ES-I3 (cell line): ENCODE measurements at regions not wholly inside any gene's neighbourhood (a gene's known extent, or its start where the extent isn't known, plus 50 kb on each side); places are given as distances from the start of the nearest gene placed in this dataset.

Experiments
- H3K36me3 ChIP-seq: 2 replicates; pipeline ENCODE4 v1.6.1; 2013; ENCODE audit warnings: mild to moderate bottlenecking, low read length, control low read depth, moderate library complexity; ENCODE audit not compliant: insufficient read depth
- H3K4me1 ChIP-seq: 2 replicates; pipeline ENCODE4 v1.6.1; 2013; ENCODE audit warnings: mild to moderate bottlenecking, control low read depth, low read length; ENCODE audit not compliant: insufficient read depth
- H3K9ac ChIP-seq: 2 replicates; pipeline ENCODE4 v1.6.1; 2013; ENCODE audit warnings: low read depth, mild to moderate bottlenecking, low read length, moderate library complexity
- H3K9me3 ChIP-seq: 2 replicates; pipeline ENCODE4 v1.6.1; 2013; ENCODE audit warnings: mild to moderate bottlenecking, low read length, moderate library complexity; ENCODE audit not compliant: control insufficient read depth, insufficient read depth

GRCh38 chr22:48037618-48038017, 1275.2 kb downstream of the TBC1D22A start:
- H3K36me3 ChIP-seq = no peaks in the 10 kb centered on the region
- no peaks in the 10 kb centered on the region; the same call in 1 of the 2 replicates for H3K4me1 ChIP-seq
- no peak overlapping the region for H3K9ac ChIP-seq
- 0 out of 2 replicates have a peak, but pooled peaks cover 3% of the 10 kb centered on the region for H3K9me3 ChIP-seq

DNA sequence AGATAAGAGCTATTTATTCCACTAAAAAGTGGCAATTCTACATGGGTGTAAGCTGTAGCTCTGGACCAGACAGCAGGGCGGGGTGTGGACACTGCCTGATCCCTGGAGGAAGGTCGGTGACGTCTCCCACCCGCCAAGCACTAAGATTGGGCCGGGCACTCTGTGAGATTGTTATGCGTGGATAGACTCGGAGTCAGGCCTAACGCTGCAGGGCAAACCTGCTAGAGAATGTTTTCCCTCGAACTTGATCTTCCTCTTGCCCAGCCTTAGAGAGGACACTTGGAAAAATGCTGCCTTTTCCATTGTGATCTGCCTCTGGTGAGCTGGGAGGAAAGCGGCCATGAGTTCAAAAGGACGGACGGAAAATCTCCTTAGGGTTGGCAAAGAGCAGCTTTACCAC, 1273.4 kb downstream of the TBC1D22A start:
- 0 out of 2 replicates have a peak, but pooled peaks cover 3% of the 10 kb centered on the region for H3K9me3 ChIP-seq
- no peaks in the 10 kb centered on the region; the same call in 1 of the 2 replicates for H3K4me1 ChIP-seq
- no peaks in the 10 kb centered on the region for H3K36me3 ChIP-seq
- H3K9ac ChIP-seq = no peak overlapping the region

DNA sequence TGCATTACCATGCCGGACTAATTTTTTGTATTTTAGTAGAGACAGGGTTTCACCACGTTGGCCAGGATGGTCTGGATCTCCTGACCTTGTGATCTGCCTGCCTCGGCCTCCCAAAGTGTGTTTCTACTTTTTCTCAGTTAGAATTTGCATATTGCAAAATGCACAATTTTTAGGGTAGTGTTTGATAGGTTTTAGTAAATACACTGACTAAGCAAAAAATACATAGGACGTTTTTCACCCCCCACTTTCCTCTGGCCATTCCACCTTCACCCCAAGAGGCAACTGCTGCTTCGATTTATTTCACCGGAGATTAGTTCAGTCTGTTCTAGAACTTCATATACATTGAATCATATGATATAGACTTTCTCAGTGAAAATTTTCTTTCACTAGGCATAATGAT, 1269.1 kb downstream of the TBC1D22A start:
- Histone ChIP-seq H3K9me3 (no peaks in the 10 kb centered on the region), H3K4me1 (no peaks in the 10 kb centered on the region), H3K9ac (no peak overlapping the region), H3K36me3 (no peaks in the 10 kb centered on the region)

- H3K9ac ChIP-seq = no peak overlapping the region
- no peaks in the 10 kb centered on the region for H3K36me3 ChIP-seq
- no peaks in the 10 kb centered on the region for H3K4me1 ChIP-seq
- 0 out of 2 replicates have a peak, but pooled peaks cover 5% of the 10 kb centered on the region for H3K9me3 ChIP-seq
These were observed 1262.6 kb downstream of the TBC1D22A start for GRCh38 chr22:48025096-48025495.

- no peaks in the 10 kb centered on the region for H3K36me3 ChIP-seq
- no peak overlapping the region for H3K9ac ChIP-seq
- H3K9me3 ChIP-seq = 0 out of 2 replicates have a peak, but pooled peaks cover 9% of the 10 kb centered on the region
- H3K4me1 ChIP-seq = no peaks in the 10 kb centered on the region
These were observed 1259.5 kb downstream of the TBC1D22A start for GRCh38 chr22:48021991-48022401.

GRCh38 chr22:48018346-48018745, 1255.9 kb downstream of the TBC1D22A start:
- H3K4me1 ChIP-seq = no peaks in the 10 kb centered on the region
- no peak overlapping the region for H3K9ac ChIP-seq
- 0 out of 2 replicates have a peak, but pooled peaks cover 9% of the 10 kb centered on the region for H3K9me3 ChIP-seq
- H3K36me3 ChIP-seq = no peaks in the 10 kb centered on the region

- H3K4me1 ChIP-seq = no peaks in the 10 kb centered on the region
- H3K9ac ChIP-seq = no peak overlapping the region
- H3K36me3 ChIP-seq = no peaks in the 10 kb centered on the region
- 0 out of 2 replicates have a peak, but pooled peaks cover 9% of the 10 kb centered on the region for H3K9me3 ChIP-seq
These were observed 1253.3 kb downstream of the TBC1D22A start for GRCh38 chr22:48015701-48016100.

GRCh38 chr22:48004936-48005335, 1242.5 kb downstream of the TBC1D22A start:
- Histone ChIP-seq H3K36me3 (no peaks in the 10 kb centered on the region), H3K4me1 (no peaks in the 10 kb centered on the region), H3K9ac (no peak overlapping the region), H3K9me3 (no peaks in the 10 kb centered on the region)

GRCh38 chr22:48004038-48004437, 1241.6 kb downstream of the TBC1D22A start:
- Histone ChIP-seq H3K9ac (no peak overlapping the region), H3K4me1 (no peaks in the 10 kb centered on the region), H3K9me3 (no peaks in the 10 kb centered on the region), H3K36me3 (no peaks in the 10 kb centered on the region)

DNA sequence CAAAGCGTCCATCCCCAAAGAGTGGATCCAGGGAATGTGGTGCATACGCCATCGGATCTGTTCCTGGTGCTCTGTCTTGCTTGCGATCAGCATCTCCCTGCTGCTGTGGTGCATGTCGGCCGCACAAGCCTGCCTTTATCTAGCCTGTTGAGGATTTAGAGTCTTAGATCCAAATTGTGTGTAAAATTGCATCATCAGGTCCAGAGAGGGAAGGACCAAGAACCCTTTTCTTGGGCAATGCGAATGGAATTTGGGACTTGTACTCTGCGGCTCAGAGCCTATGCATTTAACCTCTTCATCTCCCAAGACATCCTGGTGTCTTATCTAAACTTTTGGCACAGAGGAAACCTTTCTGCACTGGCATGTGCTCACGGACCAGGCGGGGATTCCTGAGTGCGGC, 1238.7 kb downstream of the TBC1D22A start:
- Histone ChIP-seq H3K9me3 (no peaks in the 10 kb centered on the region), H3K9ac (no peak overlapping the region), H3K36me3 (no peaks in the 10 kb centered on the region), H3K4me1 (no peaks in the 10 kb centered on the region)

GRCh38 chr22:47997612-47998011, 1235.2 kb downstream of the TBC1D22A start:
- no peaks in the 10 kb centered on the region for H3K4me1 ChIP-seq
- no peaks in the 10 kb centered on the region for H3K9me3 ChIP-seq
- H3K9ac ChIP-seq = no peak overlapping the region

GRCh38 chr22:47997052-47997590, 1234.7 kb downstream of the TBC1D22A start:
- no peak overlapping the region for H3K9ac ChIP-seq
- H3K4me1 ChIP-seq = no peaks in the 10 kb centered on the region
- no peaks in the 10 kb centered on the region for H3K36me3 ChIP-seq
- H3K9me3 ChIP-seq = no peaks in the 10 kb centered on the region

More at GRCh38 chr22:47997612-47998011, 1235.2 kb downstream of the TBC1D22A start:
- no peaks in the 10 kb centered on the region for H3K36me3 ChIP-seq

GRCh38 chr22:47996446-47996857, 1234.0 kb downstream of the TBC1D22A start:
- H3K4me1 ChIP-seq = no peaks in the 10 kb centered on the region
- no peaks in the 10 kb centered on the region for H3K9me3 ChIP-seq
- H3K36me3 ChIP-seq = no peaks in the 10 kb centered on the region
- no peak overlapping the region for H3K9ac ChIP-seq

DNA sequence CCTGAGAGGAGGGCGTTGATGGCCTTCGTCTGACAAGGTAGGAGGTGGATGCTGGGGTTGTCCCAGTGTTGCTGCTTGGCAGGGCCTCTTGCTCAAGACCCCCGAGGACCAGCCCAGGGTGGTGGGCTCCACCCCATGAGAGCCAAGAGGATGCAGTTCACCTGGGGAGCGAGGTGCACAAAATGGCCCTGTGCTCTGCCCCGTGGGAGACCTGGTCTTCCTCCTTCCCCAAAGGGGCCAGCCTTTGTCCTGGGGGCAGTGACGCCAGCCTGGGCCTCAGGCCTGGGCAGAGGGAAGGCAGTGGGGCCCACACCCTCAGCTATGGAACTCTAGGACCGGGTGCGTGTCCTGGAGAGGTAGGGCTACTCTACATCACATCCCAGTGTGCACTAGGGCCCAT, 1233.3 kb downstream of the TBC1D22A start:
- Histone ChIP-seq H3K4me1 (no peaks in the 10 kb centered on the region), H3K9ac (no peak overlapping the region), H3K9me3 (no peaks in the 10 kb centered on the region), H3K36me3 (no peaks in the 10 kb centered on the region)

GRCh38 chr22:47995264-47995627, 1232.8 kb downstream of the TBC1D22A start:
- H3K9ac ChIP-seq = no peak overlapping the region
- H3K9me3 ChIP-seq = no peaks in the 10 kb centered on the region

More at GRCh38 chr22:47995264-47995627, 1232.8 kb downstream of the TBC1D22A start:
- H3K36me3 ChIP-seq = no peaks in the 10 kb centered on the region
- H3K4me1 ChIP-seq = no peaks in the 10 kb centered on the region
